Sigmoid colon (tissue), 6 donors: ENCODE measurements at regions not wholly inside any gene's neighbourhood (a gene's known extent, or its start where the extent isn't known, plus 50 kb on each side); places are given as distances from the start of the nearest gene placed in this dataset.

Source experiments
- DNase-seq: peaks from one replicate; pipeline ENCODE4 v3.0.0-alpha.2; 2019
- H3K27ac ChIP-seq, 4 donors: fragments of 200-600 bp; sonication (generic); one replicate each; pipeline ENCODE4 v1.5.1; 2016 to 2019; ENCODE audit warnings: mild to moderate bottlenecking in 1 of 4
- H3K27me3 ChIP-seq, 3 donors: fragments of 200-600 bp; sonication (generic); one replicate each; pipeline ENCODE4 v1.5.1; 2019; ENCODE audit warnings: mild to moderate bottlenecking in 1 of 3
- H3K36me3 ChIP-seq, 4 donors: fragments of 200-600 bp; sonication (generic); one replicate each; pipeline ENCODE4 v1.5.1; 2016 to 2019
- H3K4me1 ChIP-seq, 4 donors: fragments of 200-600 bp; sonication (generic); one replicate each; pipeline ENCODE4 v1.5.1; 2017 to 2019
- H3K4me3 ChIP-seq, 4 donors: fragments of 200-600 bp; sonication (generic); one replicate each; pipeline ENCODE4 v1.5.1; 2017 to 2019; ENCODE audit warnings: mild to moderate bottlenecking in 2 of 4, moderate library complexity in 1 of 4
- H3K9me3 ChIP-seq, 4 donors: fragments of 200-600 bp in 3 of 4; sonication (generic) in 3 of 4; one replicate each; pipeline versions ENCODE4 v1.5.1 to v1.6.1; 2013 to 2019
- EP300 ChIP-seq, 4 donors: sonication (generic); formaldehyde crosslinking; IDR thresholded peaks; one replicate each; pipeline ENCODE4 v1.6.1; 2017; ENCODE audit warnings: antibody characterized with exemption in 4 of 4
- POLR2A ChIP-seq, 2 donors: fragments of 450-650 bp; IDR thresholded peaks; one replicate each; pipeline ENCODE4 v1.6.1; 2016; ENCODE audit warnings: antibody characterized with exemption in 2 of 2, mild to moderate bottlenecking in 2 of 2, moderate library complexity in 2 of 2
- POLR2AphosphoS5 ChIP-seq, 4 donors: sonication (generic); formaldehyde crosslinking; IDR thresholded peaks; one replicate each; pipeline ENCODE4 v1.6.1; 2017; ENCODE audit warnings: antibody characterized with exemption in 4 of 4
- WGBS, 2 donors: extraction: QIAGEN DNeasy Blood & Tissue Kit; methylation state at CpG; one replicate each; pipeline ENCODE4 v1.1.7; 2013; 5-methylcytosine and 5-hydroxymethylcytosine counted together
- intact Hi-C: fragments of 100-400 bp; cut with DNase I; formaldehyde crosslinking; loops from one replicate; pipeline ENCODE4 v1.15.1; 2023
- TF ChIP-seq, protein P1 (sequence below), 4 experiments: fragments of 450-650 bp in 3 of 4; fragments of 200-600 bp in 1 of 4; IDR thresholded peaks; one replicate each; pipeline ENCODE4 v1.5.1; 2016 to 2019; ENCODE audit warnings: antibody characterized with exemption in 4 of 4, mild to moderate bottlenecking in 3 of 4, moderate library complexity in 2 of 4
- donor health status: healthy with polysubstance abuse.
- donor health status: healthy.

DNA sequence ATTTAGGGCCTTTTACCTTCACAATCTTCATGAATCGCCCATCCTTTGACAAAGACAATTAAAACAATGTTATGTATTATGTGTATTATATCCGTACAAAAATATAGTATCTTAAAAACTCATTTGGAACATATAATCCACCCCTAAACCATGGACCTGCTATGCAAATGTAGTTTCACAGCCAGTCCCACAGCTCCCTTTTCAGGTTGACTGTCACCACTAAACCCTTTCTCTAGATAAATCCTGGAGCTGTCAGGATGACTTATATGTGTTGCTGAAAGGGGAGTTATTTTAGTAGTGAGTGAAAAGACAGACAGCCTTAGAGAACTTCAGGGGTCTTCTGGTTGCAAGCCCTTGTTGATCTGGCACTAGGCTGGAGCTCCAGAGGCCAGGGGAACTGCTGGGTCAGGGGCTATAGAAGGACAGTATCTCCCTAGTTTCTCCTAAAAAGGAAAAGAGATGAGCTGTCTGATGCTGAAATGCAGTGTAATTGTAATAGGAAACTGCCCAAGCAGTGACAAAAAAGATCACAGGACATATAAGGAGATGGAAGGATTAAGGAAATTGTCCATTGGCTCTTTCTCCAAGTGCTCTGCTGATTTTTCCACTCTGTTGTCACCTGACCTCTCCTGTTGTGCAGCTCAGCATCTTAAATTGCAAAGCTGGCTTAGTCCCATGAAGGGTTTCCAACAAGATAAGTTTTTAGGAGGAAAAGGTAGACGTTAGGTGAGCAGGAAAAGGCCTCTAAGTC is 127.7 kb downstream of the S1PR1 start:
- H3K4me3 ChIP-seq, result no peak overlapping the region
- no peak for TF ChIP-seq EP300 (IDR thresholded peaks at IDR 0.05)
- TF ChIP-seq POLR2AphosphoS5 (IDR thresholded peaks at IDR 0.05), result no peak
- TF ChIP-seq, protein P1, sequence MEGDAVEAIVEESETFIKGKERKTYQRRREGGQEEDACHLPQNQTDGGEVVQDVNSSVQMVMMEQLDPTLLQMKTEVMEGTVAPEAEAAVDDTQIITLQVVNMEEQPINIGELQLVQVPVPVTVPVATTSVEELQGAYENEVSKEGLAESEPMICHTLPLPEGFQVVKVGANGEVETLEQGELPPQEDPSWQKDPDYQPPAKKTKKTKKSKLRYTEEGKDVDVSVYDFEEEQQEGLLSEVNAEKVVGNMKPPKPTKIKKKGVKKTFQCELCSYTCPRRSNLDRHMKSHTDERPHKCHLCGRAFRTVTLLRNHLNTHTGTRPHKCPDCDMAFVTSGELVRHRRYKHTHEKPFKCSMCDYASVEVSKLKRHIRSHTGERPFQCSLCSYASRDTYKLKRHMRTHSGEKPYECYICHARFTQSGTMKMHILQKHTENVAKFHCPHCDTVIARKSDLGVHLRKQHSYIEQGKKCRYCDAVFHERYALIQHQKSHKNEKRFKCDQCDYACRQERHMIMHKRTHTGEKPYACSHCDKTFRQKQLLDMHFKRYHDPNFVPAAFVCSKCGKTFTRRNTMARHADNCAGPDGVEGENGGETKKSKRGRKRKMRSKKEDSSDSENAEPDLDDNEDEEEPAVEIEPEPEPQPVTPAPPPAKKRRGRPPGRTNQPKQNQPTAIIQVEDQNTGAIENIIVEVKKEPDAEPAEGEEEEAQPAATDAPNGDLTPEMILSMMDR (IDR thresholded peaks at IDR 0.05), result no peak
- no peak for TF ChIP-seq POLR2A (IDR thresholded peaks at IDR 0.05)
- H3K27me3 ChIP-seq, result no peaks in the 10 kb centered on the region
- DNase-seq, result no peak
- intact Hi-C loops, result no loop called here
- H3K27ac ChIP-seq, result no peak overlapping the region
- no peaks in the 10 kb centered on the region for H3K9me3 ChIP-seq
- H3K4me1 ChIP-seq, result peaks cover 0 to 22% (median 8%) of the 10 kb centered on the region in 4 donors
- WGBS, 2 donors, result 70 to 90% methylated on average over 3 of the region's 3 CpGs
- no peaks in the 10 kb centered on the region for H3K36me3 ChIP-seq

DNA sequence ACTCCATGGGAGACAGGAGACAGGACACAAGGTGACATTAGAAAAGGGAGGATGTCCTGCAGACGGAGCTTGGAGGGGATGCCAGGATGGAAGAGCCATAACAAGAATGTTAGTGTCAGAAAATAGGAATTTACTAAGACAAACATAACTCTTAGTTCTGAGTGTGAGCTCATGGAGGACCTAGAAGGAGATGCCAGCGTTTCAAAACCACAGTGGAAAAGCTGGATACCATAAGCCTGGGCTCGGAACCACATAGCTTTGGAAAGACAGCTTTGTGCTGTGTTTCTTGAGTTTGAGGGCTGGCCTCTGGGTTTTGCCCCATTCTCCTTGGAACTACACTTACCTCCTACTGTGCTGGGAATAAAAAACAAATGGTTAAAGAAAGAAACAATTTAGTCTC is 128.4 kb downstream of the S1PR1 start:
- no peaks in the 10 kb centered on the region for H3K9me3 ChIP-seq
- H3K27ac ChIP-seq, result no peak overlapping the region
- no peak for DNase-seq
- TF ChIP-seq POLR2A (IDR thresholded peaks at IDR 0.05) (no peak), EP300 (IDR thresholded peaks at IDR 0.05) (no peak), POLR2AphosphoS5 (IDR thresholded peaks at IDR 0.05) (no peak)
- TF ChIP-seq, protein P1 (IDR thresholded peaks at IDR 0.05), result no peak
- no peaks in the 10 kb centered on the region for H3K27me3 ChIP-seq
- peaks cover 0 to 22% (median 8%) of the 10 kb centered on the region in 4 donors for H3K4me1 ChIP-seq
- no peak overlapping the region for H3K4me3 ChIP-seq
- intact Hi-C loops, result no loop called here
- no peaks in the 10 kb centered on the region for H3K36me3 ChIP-seq
- WGBS, 2 donors, result 66 to 76% methylated on average over 3 of the region's 3 CpGs

DNA sequence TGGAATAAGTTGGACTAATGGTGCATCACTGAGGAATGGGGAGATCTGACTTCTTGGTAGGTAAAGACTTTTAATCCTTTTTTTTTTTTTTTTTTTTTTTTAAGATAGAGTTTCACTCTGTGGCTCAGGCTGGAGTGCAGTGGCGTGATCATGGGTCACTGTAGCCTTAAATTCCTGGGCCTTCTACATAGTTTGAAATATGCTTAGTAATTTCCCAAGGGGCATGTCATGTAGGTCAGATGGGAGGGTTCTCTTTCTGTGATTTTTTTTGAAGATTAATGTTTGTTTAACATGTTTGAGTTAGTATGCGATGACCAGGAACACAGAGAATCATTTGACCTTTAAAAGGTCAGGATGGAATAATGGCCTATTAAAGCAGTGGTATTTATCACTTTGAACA is 129.1 kb downstream of the S1PR1 start:
- intact Hi-C loops, result no loop called here
- no peaks in the 10 kb centered on the region for H3K27me3 ChIP-seq
- H3K4me1 ChIP-seq, result peaks cover 0 to 22% (median 8%) of the 10 kb centered on the region in 4 donors
- no peaks in the 10 kb centered on the region for H3K9me3 ChIP-seq
- no peaks in the 10 kb centered on the region for H3K36me3 ChIP-seq
- H3K4me3 ChIP-seq, result no peak overlapping the region
- H3K27ac ChIP-seq, result no peak overlapping the region
- no peak for TF ChIP-seq EP300 (IDR thresholded peaks at IDR 0.05)
- TF ChIP-seq, protein P1 (IDR thresholded peaks at IDR 0.05), result no peak
- TF ChIP-seq POLR2AphosphoS5 (IDR thresholded peaks at IDR 0.05), result no peak
- no peak for TF ChIP-seq POLR2A (IDR thresholded peaks at IDR 0.05)
- WGBS, 2 donors, result 80 to 83% methylated on average over 2 of the region's 2 CpGs
- DNase-seq, result no peak

DNA sequence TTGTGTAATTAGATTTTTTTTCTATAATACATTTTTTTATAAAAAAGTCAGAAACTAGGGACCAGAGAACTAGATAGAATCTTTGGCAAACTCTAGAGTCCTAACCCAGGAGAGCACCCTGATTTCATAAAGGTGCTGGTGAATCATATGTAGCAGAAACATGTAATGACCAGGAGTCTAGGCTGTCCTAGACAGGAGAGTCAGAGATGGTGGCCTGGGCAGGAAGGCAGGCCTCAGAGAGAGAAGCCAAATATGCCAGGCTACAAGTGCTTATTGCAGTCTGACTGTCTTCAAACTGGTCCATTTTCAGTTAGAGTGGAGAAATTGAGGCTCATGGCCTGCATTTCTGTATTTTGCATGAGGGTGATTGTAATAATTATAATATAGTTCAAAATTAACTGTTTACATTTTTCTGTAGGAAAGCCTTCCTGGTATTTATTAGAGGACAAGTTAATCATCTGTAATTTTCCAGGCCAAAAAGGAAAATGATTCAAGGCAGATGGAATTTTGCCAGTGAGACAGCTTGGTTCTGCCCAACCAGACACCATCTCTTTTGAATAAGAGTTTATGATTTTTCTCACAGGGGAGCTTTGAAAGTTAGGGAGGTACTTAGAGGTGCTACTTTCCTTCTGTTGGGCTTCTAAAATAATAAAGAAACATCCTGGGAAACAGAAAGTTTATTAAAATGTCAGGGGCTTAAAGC is 129.8 kb downstream of the S1PR1 start:
- intact Hi-C loops, result no loop called here

DNA sequence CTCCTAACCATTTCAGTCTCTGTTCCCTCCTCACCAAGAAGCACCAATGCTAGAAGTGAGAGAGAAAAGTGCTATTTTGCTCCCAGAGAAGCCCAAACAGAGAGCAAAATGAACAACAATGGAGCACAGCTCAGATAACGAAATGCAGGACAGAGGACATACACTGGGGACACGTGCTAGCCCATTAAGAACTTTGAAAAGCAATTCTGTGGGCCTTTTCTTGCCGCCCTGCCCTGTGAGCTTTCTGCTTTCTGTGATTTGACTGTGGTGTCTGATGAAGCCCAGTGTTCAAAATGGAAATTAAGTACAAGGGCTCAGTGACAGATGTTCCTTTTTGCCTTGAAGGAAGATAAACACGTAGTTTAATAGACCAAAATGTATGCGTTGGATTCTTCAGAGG is 130.8 kb downstream of the S1PR1 start:
- TF ChIP-seq EP300 (IDR thresholded peaks at IDR 0.05) (no peak), POLR2A (IDR thresholded peaks at IDR 0.05) (no peak), POLR2AphosphoS5 (IDR thresholded peaks at IDR 0.05) (no peak)
- TF ChIP-seq, protein P1 (IDR thresholded peaks at IDR 0.05), result no peak
- Histone ChIP-seq H3K9me3 (no peaks in the 10 kb centered on the region), H3K36me3 (no peaks in the 10 kb centered on the region), H3K27ac (no peak overlapping the region), H3K27me3 (no peaks in the 10 kb centered on the region), H3K4me3 (no peak overlapping the region), H3K4me1 (peaks cover 0 to 22% (median 8%) of the 10 kb centered on the region in 4 donors)
- DNase-seq, result no peak
- intact Hi-C loops, result no loop called here
- WGBS, 2 donors, result 71 to 72% methylated on average over 5 of the region's 5 CpGs

More for the DNA sequence above, 129.8 kb downstream of the S1PR1 start:
- no peak for TF ChIP-seq EP300 (IDR thresholded peaks at IDR 0.05)
- peak overlapping the region in 2 of 4 donors; percentile 23 to 31 for H3K27ac ChIP-seq
- H3K9me3 ChIP-seq, result no peaks in the 10 kb centered on the region
- no peaks in the 10 kb centered on the region for H3K36me3 ChIP-seq
- no peaks in the 10 kb centered on the region for H3K27me3 ChIP-seq
- DNase-seq, result no peak
- H3K4me1 ChIP-seq, result peaks cover 0 to 22% (median 8%) of the 10 kb centered on the region in 4 donors
- H3K4me3 ChIP-seq, result no peak overlapping the region
